ENCODE measurements at regions not wholly inside any gene's neighbourhood (a gene's known extent, or its start where the extent isn't known, plus 50 kb on each side); places are given as distances from the start of the nearest gene placed in this dataset.
A peak's percentile ranks its signal among the peaks of the same experiment; 100 is the strongest.

- no peaks in the 10 kb centered on the region for H3K27me3 ChIP-seq (ENCODE audit: insufficient read depth in 3 of 3, low read length in 2 of 3)
- no peak overlapping the region for H3K4me3 ChIP-seq
- ATAC-seq (no peak), DNase-seq (no peak)
- H3K4me1 ChIP-seq, result no peaks in the 10 kb centered on the region
- no peak for TF ChIP-seq CTCF (IDR thresholded peaks at IDR 0.05)
- H3K27ac ChIP-seq, result no peak overlapping the region
- no peaks in the 10 kb centered on the region for H3K36me3 ChIP-seq (ENCODE audit: insufficient read depth in 1 of 2, low read depth in 1 of 2)
- intact Hi-C loops (cut with DNase I), result loop anchor here in 1 of 2 donors (1.0 kb wide), 1 partner anchor 66 kb away; no protein-coding TSS in a partner anchor
- 77 to 89% (median 89%) methylated on average over 1 of the region's 1 CpG for WGBS, 3 donors
- H3K9me3 ChIP-seq, result no peaks in the 10 kb centered on the region
Observed at GRCh38 chr5:156186760-156187159, 140.2 kb upstream of the SGCD start.

- no peak overlapping the region for H3K27ac ChIP-seq
- ATAC-seq, result no peak
- no peaks in the 10 kb centered on the region for H3K9me3 ChIP-seq
- H3K4me3 ChIP-seq, result no peak overlapping the region
- 29 to 38% (median 32%) methylated on average over 3 of the region's 3 CpGs for WGBS, 3 donors
- no peak for TF ChIP-seq CTCF (IDR thresholded peaks at IDR 0.05)
- intact Hi-C loops (cut with DNase I), result no loop called here
- no peaks in the 10 kb centered on the region for H3K27me3 ChIP-seq (ENCODE audit: insufficient read depth in 3 of 3, low read length in 2 of 3)
- H3K36me3 ChIP-seq (ENCODE audit: insufficient read depth in 1 of 2, low read depth in 1 of 2), result no peaks in the 10 kb centered on the region
- DNase-seq, result no peak
- H3K4me1 ChIP-seq, result no peaks in the 10 kb centered on the region
Observed at GRCh38 chr5:156188016-156188415, 138.9 kb upstream of the SGCD start.

GRCh38 chr5:156189628-156190027 lies 137.3 kb upstream of the SGCD start:
- Histone ChIP-seq H3K4me1 (no peaks in the 10 kb centered on the region), H3K4me3 (no peak overlapping the region), H3K36me3 (ENCODE audit: insufficient read depth in 1 of 2, low read depth in 1 of 2) (no peaks in the 10 kb centered on the region), H3K27ac (no peak overlapping the region), H3K9me3 (no peaks in the 10 kb centered on the region), H3K27me3 (ENCODE audit: insufficient read depth in 3 of 3, low read length in 2 of 3) (no peaks in the 10 kb centered on the region)
- 53 to 76% (median 71%) methylated on average over 4 of the region's 4 CpGs for WGBS, 3 donors
- DNase-seq, result no peak
- peak in 1 of 4 donors; percentile 60 for ATAC-seq
- TF ChIP-seq CTCF (IDR thresholded peaks at IDR 0.05), result no peak
- intact Hi-C loops (cut with DNase I), result no loop called here

GRCh38 chr5:156191547-156191946 lies 135.4 kb upstream of the SGCD start:
- intact Hi-C loops (cut with DNase I), result no loop called here
- DNase-seq (no peak), ATAC-seq (no peak)
- H3K9me3 ChIP-seq, result no peaks in the 10 kb centered on the region
- WGBS, 3 donors, result 61 to 69% (median 68%) methylated on average over 1 of the region's 1 CpG
- H3K4me1 ChIP-seq, result no peaks in the 10 kb centered on the region
- H3K27me3 ChIP-seq (ENCODE audit: insufficient read depth in 3 of 3, low read length in 2 of 3), result no peaks in the 10 kb centered on the region
- H3K27ac ChIP-seq, result no peak overlapping the region
- no peaks in the 10 kb centered on the region for H3K36me3 ChIP-seq (ENCODE audit: insufficient read depth in 1 of 2, low read depth in 1 of 2)
- no peak overlapping the region for H3K4me3 ChIP-seq
- TF ChIP-seq CTCF (IDR thresholded peaks at IDR 0.05), result no peak

GRCh38 chr5:156197042-156197635 lies 129.8 kb upstream of the SGCD start:
- Histone ChIP-seq H3K27ac (no peak overlapping the region), H3K4me1 (no peaks in the 10 kb centered on the region), H3K9me3 (no peaks in the 10 kb centered on the region), H3K36me3 (ENCODE audit: insufficient read depth in 1 of 2, low read depth in 1 of 2) (no peaks in the 10 kb centered on the region), H3K27me3 (ENCODE audit: insufficient read depth in 3 of 3, low read length in 2 of 3) (no peaks in the 10 kb centered on the region), H3K4me3 (no peak overlapping the region)
- WGBS, 3 donors, result 66 to 69% (median 68%) methylated on average over 3 of the region's 3 CpGs
- intact Hi-C loops (cut with DNase I), result no loop called here
- TF ChIP-seq CTCF (IDR thresholded peaks at IDR 0.05), result no peak
- ATAC-seq (no peak), DNase-seq (no peak)
